Brain microvascular endothelial cell (primary cell): ENCODE measurements at regions not wholly inside any gene's neighbourhood (a gene's known extent, or its start where the extent isn't known, plus 50 kb on each side); places are given as distances from the start of the nearest gene placed in this dataset.

Source experiments
- DNase-seq: peaks from one replicate; pipeline ENCODE4 v3.0.0-alpha.2; 2020
- H3K27ac ChIP-seq: fragments of 250-450 bp; sonication (Bioruptor Pico); 2 replicates; pipeline ENCODE4 v1.5.1; 2020; ENCODE audit warnings: mild to moderate bottlenecking, moderate library complexity
- H3K27me3 ChIP-seq: fragments of 250-450 bp; sonication (Bioruptor Pico); replicated peaks from 2 replicates; pipeline ENCODE4 v1.5.1; 2020; ENCODE audit warnings: mild to moderate bottlenecking
- H3K36me3 ChIP-seq: fragments of 250-450 bp; sonication (Bioruptor Pico); replicated peaks from 2 replicates; pipeline ENCODE4 v1.5.1; 2020; ENCODE audit warnings: mild to moderate bottlenecking
- H3K4me3 ChIP-seq: 2 replicates; pipeline ENCODE4 v1.5.1; 2011; ENCODE audit warnings: low read depth, mild to moderate bottlenecking, control low read depth, low read length, moderate library complexity
- CTCF ChIP-seq: IDR thresholded peaks from 2 replicates; pipeline ENCODE4 v1.5.1; 2011; ENCODE audit warnings: low read depth, mild to moderate bottlenecking, moderate library complexity, low read length, control low read depth, inconsistent platforms; ENCODE audit errors: missing control alignments
- in situ Hi-C: cut with HindIII; loops from 2 replicates; pipeline ENCODE4 v1.10.0; 2017; ENCODE audit warnings: low sequenced_read_pairs, low pct_ligation_motif_present

DNA sequence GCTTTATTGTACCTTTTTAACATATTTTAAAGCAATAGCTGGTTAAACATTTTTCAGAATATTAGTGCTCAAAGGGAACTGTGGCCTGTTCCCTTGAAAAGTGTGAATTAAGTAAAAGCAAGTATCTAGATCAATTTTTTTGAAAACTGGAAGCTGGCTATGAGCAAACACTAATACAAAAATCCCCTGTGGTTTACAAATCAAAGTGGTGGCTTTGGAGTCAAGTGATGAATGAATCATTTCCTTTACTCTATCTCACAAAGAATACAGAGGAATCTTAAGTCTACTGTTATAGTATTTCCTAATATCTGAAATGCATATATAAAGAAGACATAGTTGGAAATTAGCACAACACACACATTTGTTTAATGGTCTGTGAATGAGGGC lies 212.4 kb upstream of the C9orf72 start:
- H3K27ac ChIP-seq, result peak overlapping the region; percentile 76
- no peaks in the 10 kb centered on the region for H3K36me3 ChIP-seq
- no peaks in the 10 kb centered on the region for H3K27me3 ChIP-seq
- H3K4me3 ChIP-seq, result no peak overlapping the region
- in situ Hi-C loops, result no loop called here
- peak; percentile 20 for DNase-seq
- no peak for TF ChIP-seq CTCF

DNA sequence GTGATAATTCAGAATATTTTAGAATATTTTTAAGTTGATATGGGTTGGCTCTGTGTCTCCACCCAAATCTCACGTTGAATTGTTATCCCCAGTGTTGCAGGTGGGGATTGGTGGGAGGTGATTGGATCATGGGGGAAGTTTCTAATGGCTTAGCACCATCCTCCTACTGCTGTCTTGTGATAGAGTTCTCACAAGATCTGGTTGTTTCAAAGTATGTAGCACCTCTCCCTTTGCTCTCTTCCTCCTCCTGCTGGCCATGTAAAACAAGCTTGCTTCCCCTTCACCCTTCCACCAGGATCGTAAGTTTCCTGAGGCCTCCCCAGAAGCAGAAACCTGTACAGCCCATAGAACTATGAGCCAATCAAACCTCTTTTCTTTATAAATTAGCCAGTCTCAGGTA lies 214.6 kb upstream of the C9orf72 start:
- no peak overlapping the region for H3K4me3 ChIP-seq
- H3K27me3 ChIP-seq, result no peaks in the 10 kb centered on the region
- H3K27ac ChIP-seq, result no peak overlapping the region
- no peaks in the 10 kb centered on the region for H3K36me3 ChIP-seq
- DNase-seq, result peak; percentile 31
- in situ Hi-C loops, result no loop called here
- peak; percentile 64 for TF ChIP-seq CTCF

DNA sequence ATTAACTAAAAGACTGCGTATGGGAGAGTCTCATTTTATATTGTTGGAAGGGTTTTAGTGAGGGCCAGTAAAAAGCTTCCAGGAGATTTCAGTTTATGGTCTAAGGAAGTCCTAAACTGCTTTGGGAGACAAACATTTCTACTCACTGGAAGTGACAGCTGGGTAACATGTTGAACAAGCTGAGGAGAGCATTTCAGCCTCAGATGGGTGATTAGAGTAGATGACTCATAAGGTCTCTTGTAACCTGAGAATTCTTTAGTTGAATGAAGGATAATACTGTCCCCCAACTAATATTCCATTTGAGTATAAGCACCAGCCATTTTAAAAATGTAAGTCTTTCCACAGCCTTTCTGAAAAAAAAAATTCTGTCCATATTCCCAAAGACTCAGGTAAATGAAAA lies 218.0 kb upstream of the C9orf72 start:
- no peaks in the 10 kb centered on the region for H3K36me3 ChIP-seq
- no peak overlapping the region for H3K4me3 ChIP-seq
- in situ Hi-C loops, result no loop called here
- no peak for TF ChIP-seq CTCF
- H3K27me3 ChIP-seq, result no peaks in the 10 kb centered on the region
- no peak overlapping the region for H3K27ac ChIP-seq
- DNase-seq, result peak; percentile 12

GRCh38 chr9:27792971-27793689 lies 219.8 kb upstream of the C9orf72 start:
- TF ChIP-seq CTCF, result no peak
- no peak overlapping the region for H3K27ac ChIP-seq
- in situ Hi-C loops, result no loop called here
- H3K4me3 ChIP-seq, result no peak overlapping the region
- H3K36me3 ChIP-seq, result no peaks in the 10 kb centered on the region
- no peaks in the 10 kb centered on the region for H3K27me3 ChIP-seq
- no peak for DNase-seq

- DNase-seq, result no peak
- Histone ChIP-seq H3K36me3 (no peaks in the 10 kb centered on the region), H3K27me3 (no peaks in the 10 kb centered on the region), H3K4me3 (no peak overlapping the region), H3K27ac (no peak overlapping the region)
- in situ Hi-C loops, result no loop called here
- no peak for TF ChIP-seq CTCF
Observed at GRCh38 chr9:27799326-27799725, 226.0 kb upstream of the C9orf72 start.

GRCh38 chr9:27800159-27800558 lies 226.9 kb upstream of the C9orf72 start:
- TF ChIP-seq CTCF, result no peak
- in situ Hi-C loops, result no loop called here
- no peak overlapping the region for H3K27ac ChIP-seq

More at GRCh38 chr9:27800159-27800558, 226.9 kb upstream of the C9orf72 start:
- DNase-seq, result no peak
- Histone ChIP-seq H3K4me3 (no peak overlapping the region), H3K36me3 (no peaks in the 10 kb centered on the region), H3K27me3 (no peaks in the 10 kb centered on the region)
